Naive thymus-derived CD8-positive, alpha-beta T cell (primary cell): ENCODE measurements at regions not wholly inside any gene's neighbourhood (a gene's known extent, or its start where the extent isn't known, plus 50 kb on each side); places are given as distances from the start of the nearest gene placed in this dataset.

Experiments used
- ATAC-seq, 2 donors: fragments of 150-1000 bp; cut with Tn5 transposase in 1 of 2; sonication (Bioruptor Pico), chemical (Tn5 transposase) in 1 of 2; 1 replicate in 1 of 2; 2 replicates in 1 of 2; pipeline ENCODE4 v1.10.0; 2021; ENCODE audit warnings: mild to moderate bottlenecking in 2 of 2, moderate library complexity in 2 of 2
- POLR2A ChIA-PET: fragments of 350-600 bp; sonication (Branson Sonifier 250); formaldehyde crosslinking; loops from one replicate; lab custom pipeline; 2021; ENCODE audit warnings: antibody characterized with exemption; lab: Charles Lee
- DNase-seq, 10 donors: peaks; one replicate each; pipeline versions ENCODE4 v3.0.0 to v3.0.0-alpha.2; 2020 to 2022
- H3K27ac Mint-ChIP-seq, 10 donors: one replicate each; pipeline ENCODE4 v1.8.0; 2020 to 2022; ENCODE audit warnings: mild to moderate bottlenecking in 10 of 10, mixed read lengths in 10 of 10, moderate library complexity in 4 of 10, inconsistent platforms in 1 of 10
- H3K27me3 Mint-ChIP-seq, 5 donors: one replicate each; pipeline ENCODE4 v1.8.0; 2021 to 2022; ENCODE audit warnings: mixed read lengths in 5 of 5
- H3K36me3 Mint-ChIP-seq, 3 donors: one replicate each; pipeline ENCODE4 v1.8.0; 2020 to 2022; ENCODE audit warnings: mixed read lengths in 3 of 3, mild to moderate bottlenecking in 2 of 3, inconsistent platforms in 1 of 3
- H3K4me1 Mint-ChIP-seq, 4 donors: one replicate each; pipeline ENCODE4 v1.8.0; 2021 to 2022; ENCODE audit warnings: mixed read lengths in 4 of 4
- H3K4me3 Mint-ChIP-seq, 10 donors: one replicate each; pipeline ENCODE4 v1.8.0; 2020 to 2022; ENCODE audit warnings: mild to moderate bottlenecking in 10 of 10, mixed read lengths in 10 of 10, moderate library complexity in 6 of 10, inconsistent platforms in 1 of 10
- H3K9me3 Mint-ChIP-seq, 9 donors: one replicate each; pipeline ENCODE4 v1.8.0; 2020 to 2022; ENCODE audit warnings: mixed read lengths in 9 of 9, mild to moderate bottlenecking in 3 of 9, inconsistent platforms in 1 of 9, moderate library complexity in 1 of 9

DNA sequence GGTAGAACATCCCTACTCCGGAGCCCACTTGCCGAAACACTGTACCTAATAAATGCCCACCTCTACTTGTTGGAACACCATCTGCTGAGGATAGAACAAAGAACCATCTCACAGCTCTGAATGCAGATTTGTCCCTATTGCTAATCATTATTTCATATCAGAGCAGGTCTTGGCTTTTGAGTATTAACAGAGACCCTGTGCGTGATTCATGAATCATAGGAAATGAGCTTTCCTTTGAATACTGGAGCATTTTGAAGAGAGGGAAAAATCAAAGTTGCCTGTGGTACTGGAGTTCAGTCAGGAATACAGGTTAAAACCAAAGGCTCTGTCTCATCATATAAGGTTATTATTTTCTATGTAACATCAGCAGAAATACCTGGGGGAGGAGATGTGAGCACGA lies 1132.3 kb downstream of the XPNPEP1 start:
- H3K9me3 Mint-ChIP-seq: peaks cover 2 to 27% (median 5%) of the 10 kb centered on the region in 9 donors
- no peak overlapping the region for H3K27ac Mint-ChIP-seq
- no peaks in the 10 kb centered on the region for H3K36me3 Mint-ChIP-seq
- POLR2A ChIA-PET: no interaction called here
- H3K4me3 Mint-ChIP-seq: no peak overlapping the region
- DNase-seq: no peak
- no peaks in the 10 kb centered on the region for H3K27me3 Mint-ChIP-seq
- no peaks in the 10 kb centered on the region for H3K4me1 Mint-ChIP-seq
- no peak for ATAC-seq

DNA sequence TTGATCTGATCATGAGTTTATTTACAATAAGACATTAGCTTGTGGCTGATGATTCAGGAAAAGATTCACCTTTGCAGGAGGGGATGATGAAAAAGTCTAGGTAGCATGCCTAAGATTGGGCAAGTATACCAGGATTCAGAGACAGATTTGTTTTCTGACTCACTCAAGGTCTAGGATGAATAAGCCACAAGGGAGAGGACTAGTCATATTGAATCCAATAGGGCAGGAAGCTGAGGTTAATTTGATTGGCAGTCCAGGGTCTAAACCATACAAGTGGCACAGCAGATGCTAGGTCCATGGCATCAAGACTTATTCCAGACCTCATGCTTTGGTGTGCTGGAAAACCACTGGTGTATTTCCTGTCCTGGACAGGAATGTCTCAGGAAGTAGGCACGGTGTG lies 1133.4 kb downstream of the XPNPEP1 start:
- no peak for ATAC-seq
- DNase-seq: no peak
- POLR2A ChIA-PET: no interaction called here
- no peaks in the 10 kb centered on the region for H3K4me1 Mint-ChIP-seq
- no peak overlapping the region for H3K27ac Mint-ChIP-seq
- peaks cover 4 to 31% (median 8%) of the 10 kb centered on the region in 9 donors for H3K9me3 Mint-ChIP-seq
- no peak overlapping the region for H3K4me3 Mint-ChIP-seq
- H3K27me3 Mint-ChIP-seq: no peaks in the 10 kb centered on the region
- H3K36me3 Mint-ChIP-seq: no peaks in the 10 kb centered on the region

DNA sequence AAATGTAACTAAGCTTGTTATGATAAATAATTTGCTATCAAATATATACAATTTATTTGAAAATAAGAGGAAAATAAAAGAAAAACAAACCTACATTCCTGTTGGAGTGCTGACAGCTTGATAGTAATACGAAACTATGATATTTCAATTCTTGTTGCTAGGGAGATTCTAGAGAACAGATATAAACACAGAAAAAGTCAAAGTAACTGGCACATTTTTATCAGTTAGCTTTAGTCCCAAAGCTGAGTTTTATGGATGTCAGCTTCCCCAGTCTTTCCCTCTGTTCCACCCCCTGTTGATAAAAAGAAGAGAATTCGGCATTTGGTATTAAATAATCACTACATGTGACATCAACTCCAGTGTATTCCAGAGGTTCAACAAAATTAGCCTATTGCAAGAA lies 1134.0 kb downstream of the XPNPEP1 start:
- Mint-ChIP-seq H3K36me3 (no peaks in the 10 kb centered on the region), H3K27ac (no peak overlapping the region), H3K27me3 (no peaks in the 10 kb centered on the region), H3K4me1 (no peaks in the 10 kb centered on the region), H3K4me3 (no peak overlapping the region), H3K9me3 (peaks cover 4 to 31% (median 8%) of the 10 kb centered on the region in 9 donors)
- no peak for ATAC-seq
- DNase-seq: no peak
- POLR2A ChIA-PET: no interaction called here

DNA sequence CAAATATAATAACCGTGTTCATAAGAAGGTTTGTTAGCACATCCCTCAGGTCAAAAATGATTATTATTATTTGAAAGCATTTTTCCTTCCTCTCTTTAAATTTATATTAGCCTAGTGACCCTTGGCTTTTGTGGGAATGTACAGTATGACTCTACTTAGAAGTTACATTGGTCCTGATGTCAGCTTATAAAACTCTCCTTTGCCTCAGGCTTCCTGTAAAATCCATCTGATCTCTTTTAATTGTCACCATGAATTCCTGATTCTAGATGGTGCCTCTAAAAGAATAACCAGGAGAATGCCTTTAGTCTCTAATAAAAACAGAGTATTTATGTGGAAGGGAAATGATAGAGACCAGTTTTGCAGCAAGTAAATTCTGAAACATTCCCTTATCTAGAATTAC lies 1134.4 kb downstream of the XPNPEP1 start:
- POLR2A ChIA-PET: no interaction called here
- Mint-ChIP-seq H3K9me3 (peaks cover 4 to 33% (median 8%) of the 10 kb centered on the region in 9 donors), H3K4me1 (no peaks in the 10 kb centered on the region), H3K27me3 (no peaks in the 10 kb centered on the region), H3K4me3 (no peak overlapping the region), H3K27ac (no peak overlapping the region), H3K36me3 (no peaks in the 10 kb centered on the region)
- ATAC-seq (no peak), DNase-seq (no peak)

DNA sequence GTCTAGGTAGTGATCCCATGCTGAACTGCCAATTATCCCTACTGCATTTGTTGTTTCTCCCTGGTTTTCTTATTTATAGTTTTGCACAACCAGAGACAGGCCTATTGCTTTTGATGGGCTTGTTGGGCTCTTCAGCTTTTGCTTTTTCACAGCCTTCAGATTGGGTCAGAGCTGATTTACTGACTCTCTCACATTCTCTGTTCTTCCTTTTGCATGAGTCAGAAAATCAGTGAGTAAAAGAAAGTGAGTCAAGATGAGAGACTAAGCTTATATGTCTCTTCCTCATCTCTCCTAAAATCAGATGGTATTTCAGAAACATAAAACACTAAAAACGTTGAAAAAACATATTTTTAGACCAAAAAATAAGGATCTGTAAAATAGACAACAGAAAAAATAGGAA lies 1135.4 kb downstream of the XPNPEP1 start:
- H3K36me3 Mint-ChIP-seq: no peaks in the 10 kb centered on the region
- no peaks in the 10 kb centered on the region for H3K27me3 Mint-ChIP-seq
- ATAC-seq (no peak), DNase-seq (no peak)
- no peak overlapping the region for H3K27ac Mint-ChIP-seq
- H3K9me3 Mint-ChIP-seq: peaks cover 3 to 39% (median 10%) of the 10 kb centered on the region in 9 donors
- POLR2A ChIA-PET: no interaction called here
- no peaks in the 10 kb centered on the region for H3K4me1 Mint-ChIP-seq
- H3K4me3 Mint-ChIP-seq: no peak overlapping the region

DNA sequence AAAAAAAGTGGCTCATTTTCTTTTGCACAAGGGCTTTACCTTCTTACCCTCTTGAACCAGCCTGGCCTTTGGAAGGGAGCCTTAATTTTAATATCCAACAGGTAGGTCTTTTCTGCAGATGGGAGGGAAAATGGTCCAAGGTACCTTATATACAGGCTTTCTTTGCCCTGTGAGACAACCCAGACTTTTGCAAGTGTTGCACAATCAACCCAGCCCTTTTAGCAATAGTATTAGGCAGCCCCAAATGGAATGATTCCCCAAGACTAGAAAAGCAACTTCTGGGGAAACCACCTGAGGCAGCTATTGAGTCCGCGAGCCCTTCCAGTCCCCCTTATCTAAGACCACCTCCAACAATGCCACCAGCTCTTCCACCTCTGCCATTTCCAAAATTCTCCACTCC lies 1138.3 kb downstream of the XPNPEP1 start:
- H3K4me3 Mint-ChIP-seq: no peak overlapping the region

DNA sequence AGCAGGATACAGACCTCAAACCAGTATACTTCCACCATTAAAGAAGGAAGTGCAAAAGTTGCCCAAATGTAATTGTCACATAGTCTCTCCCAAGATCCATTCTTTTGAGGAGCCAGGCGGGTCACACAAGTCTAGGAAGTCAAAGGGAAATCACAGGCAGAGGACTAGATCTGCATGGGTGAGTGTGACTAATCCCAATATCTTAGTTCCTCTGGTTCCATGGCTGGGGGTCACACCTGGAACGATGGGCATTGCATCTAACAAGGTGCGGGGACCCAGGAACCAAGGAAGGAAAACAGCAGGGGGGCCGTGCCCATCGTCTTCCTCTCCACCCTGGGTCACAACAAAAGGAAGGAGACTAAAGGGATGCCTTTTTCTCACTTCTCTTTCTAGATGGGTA lies 1138.8 kb downstream of the XPNPEP1 start:
- H3K27ac Mint-ChIP-seq: no peak overlapping the region
- POLR2A ChIA-PET: no interaction called here
- peaks cover 4 to 46% (median 14%) of the 10 kb centered on the region in 9 donors for H3K9me3 Mint-ChIP-seq
- DNase-seq: no peak
- H3K27me3 Mint-ChIP-seq: no peaks in the 10 kb centered on the region
- ATAC-seq: no peak
- no peaks in the 10 kb centered on the region for H3K4me1 Mint-ChIP-seq
- no peak overlapping the region for H3K4me3 Mint-ChIP-seq
- H3K36me3 Mint-ChIP-seq: no peaks in the 10 kb centered on the region

More for the DNA sequence above, 1138.3 kb downstream of the XPNPEP1 start:
- Mint-ChIP-seq H3K36me3 (no peaks in the 10 kb centered on the region), H3K27me3 (no peaks in the 10 kb centered on the region), H3K9me3 (peaks cover 4 to 46% (median 14%) of the 10 kb centered on the region in 9 donors), H3K27ac (no peak overlapping the region), H3K4me1 (no peaks in the 10 kb centered on the region)
- no peak for DNase-seq
- POLR2A ChIA-PET: no interaction called here
- ATAC-seq: no peak

DNA sequence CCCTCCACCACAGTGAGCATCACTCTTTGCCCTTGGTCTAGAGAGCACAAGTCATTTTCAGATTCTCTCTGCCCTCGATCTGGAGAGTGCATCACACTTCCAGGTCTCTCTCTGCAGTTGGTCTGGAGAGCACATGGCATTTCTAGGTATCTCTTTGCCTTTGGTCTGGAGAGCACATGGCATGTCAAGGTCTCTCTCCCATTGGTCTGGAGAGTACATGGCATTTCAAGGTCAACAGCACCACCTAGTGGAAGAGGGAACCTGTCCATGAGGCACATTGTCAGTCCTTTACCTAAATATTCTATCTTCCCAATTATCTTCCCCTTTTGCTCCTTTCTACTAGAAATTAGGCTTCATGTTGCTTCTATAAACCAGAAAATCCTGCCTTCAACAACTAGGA lies 1139.4 kb downstream of the XPNPEP1 start:
- Mint-ChIP-seq H3K36me3 (no peaks in the 10 kb centered on the region), H3K4me3 (no peak overlapping the region), H3K9me3 (peaks cover 4 to 46% (median 14%) of the 10 kb centered on the region in 9 donors), H3K27me3 (no peaks in the 10 kb centered on the region), H3K4me1 (no peaks in the 10 kb centered on the region), H3K27ac (no peak overlapping the region)
- ATAC-seq: no peak
- no peak for DNase-seq
- POLR2A ChIA-PET: no interaction called here

DNA sequence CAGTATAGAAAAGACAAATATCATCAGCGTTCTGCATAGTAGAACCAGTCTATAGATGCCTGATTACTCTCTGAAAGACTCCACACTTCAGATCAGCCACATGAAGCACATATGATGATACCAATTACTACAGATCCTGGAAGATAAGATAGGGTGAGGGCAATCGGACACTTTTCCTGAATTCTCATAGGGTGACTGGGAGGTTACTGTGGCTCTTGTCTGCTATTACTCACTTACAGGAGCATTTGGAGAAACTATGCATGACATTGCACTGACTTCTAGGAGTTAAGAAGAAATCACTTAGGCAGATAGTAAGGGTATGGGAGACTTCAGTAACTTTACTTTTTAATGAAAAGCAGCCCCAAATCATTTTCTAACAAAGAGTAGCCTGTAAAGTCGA lies 1140.9 kb downstream of the XPNPEP1 start:
- Mint-ChIP-seq H3K36me3 (no peaks in the 10 kb centered on the region), H3K27ac (no peak overlapping the region), H3K9me3 (peaks cover 4 to 46% (median 14%) of the 10 kb centered on the region in 9 donors), H3K4me1 (no peaks in the 10 kb centered on the region), H3K27me3 (no peaks in the 10 kb centered on the region), H3K4me3 (no peak overlapping the region)
- ATAC-seq: no peak
- POLR2A ChIA-PET: no interaction called here
- DNase-seq: no peak

DNA sequence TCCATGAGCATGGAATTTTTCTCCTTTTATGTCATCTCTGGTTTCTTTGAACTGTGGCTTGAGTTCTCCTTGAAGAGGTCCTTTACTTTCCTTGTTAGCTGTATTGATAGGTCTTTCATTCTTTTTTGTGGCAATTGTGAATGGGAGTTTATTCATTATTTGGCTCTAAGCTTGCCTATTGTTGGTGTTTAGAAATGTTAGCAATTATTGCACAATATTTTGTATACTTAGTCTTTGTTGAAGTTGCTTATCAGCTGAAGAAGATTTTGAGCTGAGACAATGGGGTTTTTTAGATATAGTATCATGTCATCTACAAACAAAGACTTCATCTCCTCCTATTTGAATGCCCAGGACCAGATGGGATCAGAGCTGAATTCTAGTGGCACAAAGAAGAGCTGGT lies 1143.8 kb downstream of the XPNPEP1 start:
- POLR2A ChIA-PET: no interaction called here
- Mint-ChIP-seq H3K4me3 (no peak overlapping the region), H3K4me1 (no peaks in the 10 kb centered on the region), H3K27ac (no peak overlapping the region), H3K9me3 (peaks cover 2 to 23% (median 10%) of the 10 kb centered on the region in 9 donors), H3K27me3 (no peaks in the 10 kb centered on the region), H3K36me3 (no peaks in the 10 kb centered on the region)
- no peak for DNase-seq
- ATAC-seq: no peak

DNA sequence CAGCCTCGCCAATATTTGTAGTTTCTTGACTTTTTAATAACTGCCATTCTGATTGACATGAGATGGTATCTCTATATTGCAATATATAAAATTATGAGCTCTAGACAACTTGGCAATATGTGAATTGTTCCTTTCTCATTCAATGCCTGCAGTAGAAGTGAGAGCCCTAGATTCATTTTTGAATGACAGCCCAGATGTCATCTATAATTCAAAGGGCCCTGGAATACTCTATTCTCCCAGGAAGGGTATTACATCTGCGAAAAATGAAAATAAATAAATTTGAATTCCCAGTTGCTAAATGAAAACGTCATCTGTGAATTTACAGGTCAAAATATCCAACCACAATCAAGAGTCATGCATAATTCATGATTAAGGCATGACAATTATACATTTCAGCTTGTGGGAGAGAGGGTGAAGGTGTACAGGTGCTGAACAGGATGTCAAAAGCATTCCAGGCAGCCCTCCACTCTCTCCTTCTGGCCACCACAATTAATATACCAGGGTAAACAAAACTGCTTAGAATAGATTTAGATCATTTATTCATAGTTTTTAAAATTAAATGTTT lies 1147.3 kb downstream of the XPNPEP1 start:
- peaks cover 0 to 29% (median 3%) of the 10 kb centered on the region in 9 donors for H3K9me3 Mint-ChIP-seq
- POLR2A ChIA-PET: no interaction called here
- no peaks in the 10 kb centered on the region for H3K27me3 Mint-ChIP-seq
- H3K27ac Mint-ChIP-seq: no peak overlapping the region
- no peak for DNase-seq
- no peak for ATAC-seq
- H3K4me3 Mint-ChIP-seq: no peak overlapping the region
- no peaks in the 10 kb centered on the region for H3K4me1 Mint-ChIP-seq
- no peaks in the 10 kb centered on the region for H3K36me3 Mint-ChIP-seq

DNA sequence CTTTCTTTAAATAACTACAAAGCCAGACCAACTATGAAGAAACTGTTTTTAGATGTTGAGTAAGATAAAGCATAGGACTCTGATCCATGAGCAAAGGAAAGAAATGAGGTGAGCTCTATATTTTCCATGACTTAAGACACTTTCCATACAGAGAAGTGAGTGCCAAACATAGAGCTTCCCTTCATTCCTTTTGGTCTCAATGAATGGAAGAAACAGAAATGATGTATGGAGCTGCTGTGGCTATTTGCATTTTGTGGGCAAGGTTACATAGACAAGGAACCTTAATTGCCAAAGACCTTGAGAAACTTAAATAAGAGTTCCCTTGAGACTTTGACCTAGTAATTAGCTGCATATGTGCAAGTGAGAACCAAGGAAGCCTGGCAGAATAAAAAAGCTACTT lies 1152.2 kb downstream of the XPNPEP1 start:
- DNase-seq (no peak), ATAC-seq (no peak)
- H3K4me3 Mint-ChIP-seq: no peak overlapping the region
- no peaks in the 10 kb centered on the region for H3K36me3 Mint-ChIP-seq
- no peak overlapping the region for H3K27ac Mint-ChIP-seq
- POLR2A ChIA-PET: no interaction called here
- H3K27me3 Mint-ChIP-seq: no peaks in the 10 kb centered on the region
- peaks cover 0 to 19% (median 2%) of the 10 kb centered on the region in 9 donors for H3K9me3 Mint-ChIP-seq
- H3K4me1 Mint-ChIP-seq: no peaks in the 10 kb centered on the region

DNA sequence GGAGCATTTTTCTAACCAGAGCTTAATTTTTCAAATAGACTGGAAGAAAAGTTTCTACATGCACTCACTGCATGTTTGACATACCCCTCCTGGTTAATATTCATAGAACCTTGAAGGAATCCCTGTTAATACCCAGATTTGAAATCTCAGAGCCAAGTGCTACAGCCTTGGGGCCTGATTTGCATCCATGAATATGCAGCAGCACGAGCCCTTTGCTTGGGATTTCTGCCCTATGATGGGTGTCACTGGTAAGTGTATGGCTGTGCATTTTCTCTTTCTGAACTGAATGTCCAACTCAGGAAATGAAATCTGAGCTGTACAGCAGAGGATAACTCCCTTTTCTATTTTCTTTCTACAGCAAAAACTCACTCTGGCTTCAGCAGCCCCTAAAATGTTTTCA lies 1157.5 kb downstream of the XPNPEP1 start:
- H3K4me1 Mint-ChIP-seq: no peaks in the 10 kb centered on the region
- H3K4me3 Mint-ChIP-seq: no peak overlapping the region
- H3K27me3 Mint-ChIP-seq: no peaks in the 10 kb centered on the region
- H3K9me3 Mint-ChIP-seq: peaks cover 0 to 9% (median 3%) of the 10 kb centered on the region in 9 donors
- POLR2A ChIA-PET: no interaction called here
- no peak overlapping the region for H3K27ac Mint-ChIP-seq
- H3K36me3 Mint-ChIP-seq: no peaks in the 10 kb centered on the region
- ATAC-seq (no peak), DNase-seq (no peak)

DNA sequence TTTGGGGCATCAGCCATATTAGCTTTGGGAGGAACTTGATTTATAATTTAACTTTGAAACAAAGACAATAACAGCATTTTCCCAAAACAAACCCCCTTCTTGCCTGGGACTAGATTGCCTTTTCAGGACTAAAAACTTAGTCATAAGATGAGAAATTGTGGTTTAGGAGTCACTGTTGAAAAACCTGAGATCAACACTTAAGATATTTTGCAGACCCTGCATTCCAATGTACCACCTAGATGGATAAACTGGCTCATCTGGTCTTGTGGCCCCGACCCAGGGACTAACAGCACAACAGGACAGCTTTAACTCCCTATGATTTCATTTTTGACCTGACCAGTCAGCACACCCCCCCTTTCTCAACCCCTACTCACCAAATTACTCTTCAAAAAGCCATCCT lies 1165.4 kb downstream of the XPNPEP1 start:
- DNase-seq (no peak), ATAC-seq (no peak)
- no peak overlapping the region for H3K27ac Mint-ChIP-seq
- H3K27me3 Mint-ChIP-seq: peaks cover 0 to 1% (median 0%) of the 10 kb centered on the region in 5 donors
- no peaks in the 10 kb centered on the region for H3K36me3 Mint-ChIP-seq
- H3K9me3 Mint-ChIP-seq: peaks cover 0 to 12% (median 1%) of the 10 kb centered on the region in 9 donors
- POLR2A ChIA-PET: no interaction called here
- H3K4me3 Mint-ChIP-seq: no peak overlapping the region
- no peaks in the 10 kb centered on the region for H3K4me1 Mint-ChIP-seq
